Ishikawa (cell line): ENCODE measurements at regions not wholly inside any gene's neighbourhood (a gene's known extent, or its start where the extent isn't known, plus 50 kb on each side); places are given as distances from the start of the nearest gene placed in this dataset.

Experiments
- CREB1 ChIP-seq: IDR thresholded peaks from 2 replicates; pipeline ENCODE4 v1.6.1; 2012; ENCODE audit warnings: low read depth
- EGR1 ChIP-seq: IDR thresholded peaks from 2 replicates; pipeline ENCODE4 v1.6.1; 2012
- EP300 ChIP-seq: IDR thresholded peaks from 2 replicates; pipeline ENCODE4 v1.6.1; 2012; ENCODE audit warnings: borderline replicate concordance
- FOXM1 ChIP-seq: IDR thresholded peaks from 2 replicates; pipeline ENCODE4 v1.6.1; 2012; ENCODE audit warnings: low read depth, borderline replicate concordance
- RAD21 ChIP-seq: IDR thresholded peaks from 2 replicates; pipeline ENCODE4 v1.6.1; 2012; ENCODE audit warnings: low read depth
- REST ChIP-seq: IDR thresholded peaks from 2 replicates; pipeline ENCODE4 v1.6.1; 2012; ENCODE audit warnings: low read depth, mild to moderate bottlenecking
- TAF1 ChIP-seq: IDR thresholded peaks from 2 replicates; pipeline ENCODE4 v1.6.1; 2012; ENCODE audit warnings: low read depth, mild to moderate bottlenecking
- TCF12 ChIP-seq: IDR thresholded peaks from 2 replicates; pipeline ENCODE4 v1.6.1; 2012; ENCODE audit warnings: low read depth
- USF1 ChIP-seq: IDR thresholded peaks from 2 replicates; pipeline ENCODE4 v1.6.1; 2012
- YY1 ChIP-seq: IDR thresholded peaks from 2 replicates; pipeline ENCODE4 v1.6.1; 2012; ENCODE audit warnings: low read depth
- TF ChIP-seq, protein P1 (sequence below): IDR thresholded peaks from 2 replicates; pipeline ENCODE4 v1.6.1; 2012

DNA sequence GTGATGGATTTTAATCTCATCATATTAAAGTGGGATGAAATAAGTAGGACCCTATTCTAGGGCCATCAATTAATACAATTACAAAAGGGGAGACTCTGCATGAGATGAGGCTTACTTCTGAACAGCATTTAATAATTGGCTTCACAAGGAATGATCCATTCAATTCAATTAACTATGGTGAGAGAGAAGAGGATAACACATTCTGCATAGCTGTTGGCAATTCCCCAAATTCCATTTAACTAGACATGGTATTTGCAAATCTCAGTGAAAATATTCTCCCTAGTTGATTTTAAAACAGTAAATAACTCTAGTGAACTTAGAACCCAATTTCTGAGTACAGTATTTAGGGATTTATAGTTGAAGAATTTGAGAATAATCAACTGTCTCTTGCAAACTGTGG, 145.3 kb downstream of the NOC3L start:
- TF ChIP-seq TCF12 (no peak), REST (no peak), EP300 (no peak), YY1 (no peak), CREB1 (no peak), FOXM1 (no peak), TAF1 (no peak), RAD21 (no peak), USF1 (no peak), EGR1 (no peak)
- TF ChIP-seq, protein P1, sequence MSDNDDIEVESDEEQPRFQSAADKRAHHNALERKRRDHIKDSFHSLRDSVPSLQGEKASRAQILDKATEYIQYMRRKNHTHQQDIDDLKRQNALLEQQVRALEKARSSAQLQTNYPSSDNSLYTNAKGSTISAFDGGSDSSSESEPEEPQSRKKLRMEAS, result no peak
